LHCN-M2 (cell line): ENCODE measurements at regions not wholly inside any gene's neighbourhood (a gene's known extent, or its start where the extent isn't known, plus 50 kb on each side); places are given as distances from the start of the nearest gene placed in this dataset.
A peak's percentile ranks its signal among the peaks of the same experiment; 100 is the strongest.
"Not testable (repeated sequence)": the region's sequence is repeated elsewhere in the genome, so short reads cannot be mapped to it uniquely, and the experiment has no call there.

ENCODE experiments used
- DNase-seq: peaks from one replicate; pipeline ENCODE4 v3.0.0-alpha.2; 2012; ENCODE audit warnings: low read depth

DNA sequence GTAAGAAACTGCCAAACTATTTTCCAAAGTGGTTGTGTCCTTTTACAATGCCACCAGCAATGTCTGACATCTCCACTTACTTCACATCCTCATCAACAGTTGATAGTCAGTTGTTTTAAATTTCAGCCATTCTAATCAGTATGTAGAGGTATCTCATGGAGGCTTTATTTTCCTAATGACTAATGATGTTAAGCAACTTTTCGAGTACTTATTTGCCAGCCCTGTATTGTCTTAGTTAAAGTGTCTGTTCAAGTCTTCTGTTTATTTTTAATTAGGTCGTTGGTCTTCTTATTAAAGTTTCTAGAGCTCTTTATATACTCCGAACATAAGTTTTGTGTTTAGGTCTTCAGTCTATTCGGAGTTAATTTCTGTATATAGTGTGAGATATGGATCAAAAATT, 54.9 kb upstream of the NBPF12 start:
- not testable (repeated sequence) for DNase-seq

- not testable (repeated sequence) for DNase-seq
Measured at GRCh38 chr1:146881096-146881495, 57.0 kb upstream of the NBPF12 start.

DNA sequence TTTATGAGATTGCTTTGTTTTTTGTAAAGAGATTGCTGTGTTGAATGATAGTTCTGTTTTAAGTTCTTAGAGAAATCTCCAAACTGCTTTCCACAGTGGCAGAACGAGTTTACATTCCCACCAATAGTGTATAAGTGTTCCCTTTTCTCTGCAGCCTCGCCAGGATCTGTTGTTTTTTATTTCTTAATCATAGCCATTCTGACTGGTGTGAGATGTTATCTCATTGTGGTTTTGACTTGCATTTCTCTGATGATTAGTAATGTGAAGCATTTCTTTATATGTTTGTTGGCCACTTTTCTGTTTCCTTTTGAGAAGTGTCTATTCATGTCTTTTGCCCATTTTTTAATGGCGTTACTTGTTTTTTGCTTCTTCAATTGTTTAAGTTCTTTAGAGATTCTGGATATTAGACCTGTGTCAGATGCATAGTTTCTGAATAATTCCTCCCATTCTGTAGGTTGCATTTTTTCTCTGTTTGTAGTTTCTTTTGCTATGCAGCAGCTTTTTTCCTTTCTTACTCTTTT, 74.3 kb upstream of the NBPF12 start:
- DNase-seq: not testable (repeated sequence)

GRCh38 chr1:146853147-146853546, 85.0 kb upstream of the NBPF12 start:
- DNase-seq: not testable (repeated sequence)

GRCh38 chr1:146850352-146850889, 87.7 kb upstream of the NBPF12 start:
- not testable (repeated sequence) for DNase-seq

GRCh38 chr1:146838725-146839124, 99.4 kb upstream of the NBPF12 start:
- DNase-seq: not testable (repeated sequence)

- not testable (repeated sequence) for DNase-seq
Measured at GRCh38 chr1:146826957-146827356, 111.2 kb upstream of the NBPF12 start.

DNA sequence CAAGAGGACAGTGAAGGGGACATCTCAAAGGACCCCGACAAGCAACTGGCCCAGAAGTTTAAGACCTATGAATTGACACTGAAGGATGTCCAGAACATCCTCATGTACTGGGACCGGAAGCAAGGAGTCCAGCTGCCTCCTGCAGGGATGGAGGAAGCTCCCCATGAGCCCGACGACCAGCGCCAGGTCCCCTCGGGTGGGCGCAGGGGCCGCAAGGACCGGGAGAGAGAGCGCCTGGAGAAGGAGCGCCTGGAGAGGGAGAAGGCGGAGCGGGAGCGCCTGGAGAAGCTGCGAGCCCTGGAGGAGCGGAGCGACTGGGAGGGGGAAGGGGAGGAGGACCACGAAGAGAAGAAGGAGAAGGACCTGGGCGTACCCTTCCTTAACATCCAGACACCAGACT, 143.9 kb upstream of the NBPF12 start:
- DNase-seq: not testable (repeated sequence)

- not testable (repeated sequence) for DNase-seq
Measured at GRCh38 chr1:146792725-146793124, 145.4 kb upstream of the NBPF12 start.

DNA sequence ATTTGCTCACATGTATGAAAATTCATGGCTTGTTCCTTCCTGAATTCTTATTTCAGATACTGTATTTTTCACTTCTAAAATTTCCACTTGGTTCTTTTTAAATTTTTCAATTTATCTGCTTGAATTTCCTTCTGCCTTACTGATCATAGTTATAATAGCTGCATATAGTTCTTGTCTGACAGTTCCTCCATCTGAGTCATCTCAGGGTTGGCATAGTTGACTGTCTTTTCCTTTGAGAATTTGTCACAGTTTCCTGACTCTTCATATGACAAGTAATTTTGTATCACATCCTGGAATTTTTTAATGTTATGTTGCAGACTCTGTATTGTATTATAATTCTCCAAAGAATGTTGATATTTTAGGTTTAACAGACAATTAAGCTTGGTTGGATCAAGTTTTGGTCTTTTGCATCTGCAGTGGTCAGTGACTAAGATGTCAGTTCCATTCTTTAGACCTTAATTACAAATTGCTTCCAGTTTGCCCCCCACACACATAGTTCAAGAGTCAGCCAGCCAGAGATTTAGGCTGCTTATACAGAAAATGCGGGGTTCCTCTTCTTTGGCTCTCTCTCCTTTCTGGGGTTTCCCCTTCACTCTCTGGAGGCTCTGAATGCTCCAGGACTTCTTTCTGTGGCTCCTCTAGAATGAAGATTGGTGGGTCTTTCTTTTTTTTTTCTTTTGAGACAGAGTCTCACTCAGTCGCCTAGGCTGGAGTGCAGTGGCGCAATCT, 153.7 kb upstream of the NBPF12 start:
- not testable (repeated sequence) for DNase-seq

- DNase-seq: not testable (repeated sequence)
Measured at GRCh38 chr1:146781235-146781634, 156.9 kb upstream of the NBPF12 start.

GRCh38 chr1:146777826-146778602, 160.1 kb upstream of the NBPF12 start:
- DNase-seq: peak; percentile 0

GRCh38 chr1:146774988-146775387, 163.1 kb upstream of the NBPF12 start:
- not testable (repeated sequence) for DNase-seq

- DNase-seq: not testable (repeated sequence)
Measured at GRCh38 chr1:146774271-146774670, 163.9 kb upstream of the NBPF12 start.

DNA sequence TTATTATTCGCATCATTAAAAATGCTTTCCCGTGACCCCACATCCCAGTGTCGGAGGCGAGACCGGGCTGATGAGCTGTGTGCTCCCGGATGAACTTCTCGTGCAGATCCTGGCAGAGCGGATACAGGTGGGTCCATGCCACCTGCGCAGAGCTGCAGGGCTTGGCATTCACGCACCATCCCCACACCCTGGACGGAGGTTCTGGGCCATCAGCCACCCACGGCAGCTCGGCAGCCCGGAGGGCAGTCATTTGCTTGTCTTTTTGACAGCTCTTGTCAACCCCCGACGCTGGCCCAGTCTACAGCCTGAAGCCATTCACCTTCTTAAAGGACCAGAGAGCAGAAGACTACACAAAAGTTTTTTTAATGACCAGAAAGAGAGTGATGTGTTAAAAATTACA, 166.7 kb upstream of the NBPF12 start:
- not testable (repeated sequence) for DNase-seq

- not testable (repeated sequence) for DNase-seq
Measured at GRCh38 chr1:146770998-146771397, 167.1 kb upstream of the NBPF12 start.

DNA sequence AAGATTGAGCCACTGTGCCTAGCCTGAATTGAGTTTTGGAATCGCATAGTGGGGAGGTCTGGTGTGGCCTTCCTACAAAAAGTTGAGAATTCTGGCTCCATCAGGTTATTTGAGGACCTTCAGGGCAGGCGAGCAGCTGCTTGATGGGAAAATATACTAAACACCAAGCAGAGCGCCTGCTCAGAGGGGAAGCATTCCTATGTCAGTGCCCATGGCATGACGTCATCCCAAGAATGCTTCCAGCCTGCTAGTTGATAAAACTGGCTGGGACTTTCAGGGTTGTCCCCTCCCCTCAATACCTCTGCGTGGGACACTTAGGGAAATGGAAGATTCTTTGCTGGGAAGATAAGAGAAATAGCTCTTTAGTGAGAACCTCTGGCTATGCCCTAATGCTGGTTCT, 174.9 kb upstream of the NBPF12 start:
- DNase-seq: not testable (repeated sequence)

GRCh38 chr1:146756858-146757257, 181.3 kb upstream of the NBPF12 start:
- not testable (repeated sequence) for DNase-seq

GRCh38 chr1:146748686-146749085, 189.4 kb upstream of the NBPF12 start:
- DNase-seq: not testable (repeated sequence)

DNA sequence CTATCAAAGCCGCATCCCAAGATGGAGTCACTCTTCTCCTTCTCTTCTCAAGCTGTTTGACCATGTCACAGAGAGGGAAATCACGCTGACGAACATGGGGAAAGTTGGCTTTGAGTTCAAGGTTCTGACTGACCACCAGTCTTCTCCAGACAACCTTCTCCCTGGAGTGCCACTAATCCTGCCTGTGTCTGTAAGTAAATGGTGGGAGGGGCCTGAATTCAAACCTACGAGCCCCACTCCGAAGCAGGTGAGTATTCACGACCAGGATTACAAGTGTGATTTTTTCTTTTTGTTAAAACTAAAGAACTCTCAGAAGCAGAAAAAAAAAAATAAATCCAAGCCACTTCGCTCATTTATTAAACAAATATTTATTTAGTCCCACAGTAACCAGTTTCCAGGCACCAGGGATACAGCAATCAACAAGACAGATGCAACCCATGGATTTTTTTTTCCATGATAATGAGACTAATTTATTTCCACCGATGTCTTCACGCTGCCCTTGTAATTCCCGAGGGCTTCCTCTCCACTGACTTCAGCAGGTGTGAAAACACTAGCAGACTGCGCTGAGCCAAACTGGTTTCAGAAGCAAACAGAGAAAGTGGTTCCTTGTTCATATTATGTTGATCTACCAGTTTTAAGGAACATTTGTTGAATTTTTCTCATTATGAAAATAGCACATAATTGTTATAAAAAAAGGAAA, 206.0 kb upstream of the NBPF12 start:
- DNase-seq: not testable (repeated sequence)

DNA sequence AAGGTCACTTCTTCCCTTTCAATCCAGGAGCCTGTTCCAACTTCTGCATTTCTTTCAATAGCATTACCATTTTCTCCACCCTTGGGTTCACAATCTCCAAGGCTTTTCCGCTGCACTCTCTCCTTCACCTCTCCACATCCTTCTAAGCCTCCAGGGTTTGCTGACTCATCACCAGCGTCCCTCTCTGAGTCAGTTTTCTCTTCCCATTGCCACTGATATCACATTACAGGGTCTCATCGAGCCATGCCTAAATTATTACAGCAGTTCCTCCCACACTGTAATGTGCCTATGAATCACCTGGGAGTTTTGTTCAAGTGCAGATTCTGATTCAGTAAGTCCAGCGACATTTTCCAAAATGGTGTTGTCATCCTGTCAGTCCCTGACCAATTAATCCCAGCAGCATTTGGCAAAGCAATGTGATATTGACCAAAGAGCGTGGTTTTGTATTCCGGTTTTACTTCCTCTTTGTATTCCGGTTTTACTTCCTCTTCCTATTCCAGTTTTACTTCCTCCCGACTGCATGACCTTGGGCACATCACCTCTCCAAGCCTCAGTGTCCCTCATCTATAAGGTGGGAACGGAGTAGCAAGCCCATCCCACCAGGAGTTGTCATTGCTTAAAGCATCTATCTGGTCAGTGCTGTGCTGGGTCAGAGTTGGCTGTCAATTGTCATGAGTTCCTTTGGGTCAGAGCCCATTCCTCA, 208.3 kb upstream of the NBPF12 start:
- DNase-seq: not testable (repeated sequence)
